ENCODE measurements at regions not wholly inside any gene's neighbourhood (a gene's known extent, or its start where the extent isn't known, plus 50 kb on each side); places are given as distances from the start of the nearest gene placed in this dataset.
"Not testable (repeated sequence)": the region's sequence is repeated elsewhere in the genome, so short reads cannot be mapped to it uniquely, and the experiment has no call there.

GRCh38 chr3:18557216-18557615 is 132.1 kb upstream of the SATB1 start:
- Histone ChIP-seq H4K20me1 (ENCODE audit: insufficient read depth, low read length) (no peaks in the 10 kb centered on the region), H3K4me1 (ENCODE audit: insufficient read depth, low read length, poor library complexity, severe bottlenecking) (no peaks in the 10 kb centered on the region), H3K79me2 (ENCODE audit: insufficient read depth, low read depth, low read length) (no peaks in the 10 kb centered on the region), H2AFZ (ENCODE audit: low read length) (no peak overlapping the region), H3K9me3 (ENCODE audit: low read length) (no peaks in the 10 kb centered on the region; the same call in 1 of the 2 replicates), H3K27ac (ENCODE audit: low read depth, low read length, poor library complexity, severe bottlenecking) (no peak overlapping the region), H3K36me3 (ENCODE audit: insufficient read depth, low read length) (no peaks in the 10 kb centered on the region), H3K4me3 (ENCODE audit: low read depth, low read length, poor library complexity, severe bottlenecking) (no peak overlapping the region), H3K4me2 (ENCODE audit: low read length) (no peak overlapping the region), H3K9me2 (ENCODE audit: insufficient read depth, low read length) (no peaks in the 10 kb centered on the region; the same call in none of the 2 replicates)
- TF ChIP-seq EZH2phosphoT487 (IDR thresholded peaks at IDR 0.05; ENCODE audit: borderline replicate concordance, low read depth, low read length): no peak
- TF ChIP-seq CTCF (conservative IDR thresholded peaks at IDR 0.05; ENCODE audit: low read length): no peak
- intact Hi-C loops (cut with micrococcal nuclease; ENCODE audit: unreplicated experiment): no loop called here
- BruUV-seq (replicated peaks): no TSS peak
- CTCF ChIA-PET (ENCODE audit: unreplicated experiment): no interaction called here
- POLR2A ChIA-PET: interaction anchor here (0.7 to 1.0 kb wide), 2 partner anchors 22 to 204 kb away, joined by 4 read pairs; no protein-coding TSS in a partner anchor
- DNase-seq (ENCODE audit: low spot score): no peak

GRCh38 chr3:18556503-18557135 is 131.5 kb upstream of the SATB1 start:
- ChIA-PET CTCF (ENCODE audit: unreplicated experiment) (no interaction called here), POLR2A (interaction anchor here (0.7 to 1.0 kb wide), 2 partner anchors 21 to 204 kb away, joined by 4 read pairs; no protein-coding TSS in a partner anchor)
- Histone ChIP-seq H3K4me1 (ENCODE audit: insufficient read depth, low read length, poor library complexity, severe bottlenecking) (no peaks in the 10 kb centered on the region), H3K9me3 (ENCODE audit: low read length) (no peaks in the 10 kb centered on the region; the same call in 1 of the 2 replicates), H3K27ac (ENCODE audit: low read depth, low read length, poor library complexity, severe bottlenecking) (no peak overlapping the region), H4K20me1 (ENCODE audit: insufficient read depth, low read length) (no peaks in the 10 kb centered on the region), H3K79me2 (ENCODE audit: insufficient read depth, low read depth, low read length) (no peaks in the 10 kb centered on the region), H3K9me2 (ENCODE audit: insufficient read depth, low read length) (no peaks in the 10 kb centered on the region; the same call in none of the 2 replicates), H3K4me2 (ENCODE audit: low read length) (no peak overlapping the region), H3K36me3 (ENCODE audit: insufficient read depth, low read length) (no peaks in the 10 kb centered on the region), H3K4me3 (ENCODE audit: low read depth, low read length, poor library complexity, severe bottlenecking) (no peak overlapping the region), H2AFZ (ENCODE audit: low read length) (peak overlapping the region; percentile 20; the same call in 1 of the 2 replicates)
- BruUV-seq (replicated peaks): no TSS peak
- TF ChIP-seq EZH2phosphoT487 (IDR thresholded peaks at IDR 0.05; ENCODE audit: borderline replicate concordance, low read depth, low read length): no peak
- no peak for TF ChIP-seq CTCF (conservative IDR thresholded peaks at IDR 0.05; ENCODE audit: low read length)
- no peak for DNase-seq (ENCODE audit: low spot score)
- intact Hi-C loops (cut with micrococcal nuclease; ENCODE audit: unreplicated experiment): no loop called here

GRCh38 chr3:18556001-18556408 is 130.9 kb upstream of the SATB1 start:
- no peaks in the 10 kb centered on the region; the same call in none of the 2 replicates for H3K9me2 ChIP-seq (ENCODE audit: insufficient read depth, low read length)
- H3K4me2 ChIP-seq (ENCODE audit: low read length): no peak overlapping the region
- intact Hi-C loops (cut with micrococcal nuclease; ENCODE audit: unreplicated experiment): no loop called here
- ChIA-PET CTCF (ENCODE audit: unreplicated experiment) (no interaction called here), POLR2A (interaction anchor here (0.7 to 1.0 kb wide), 2 partner anchors 10 to 26 kb away, joined by 3 read pairs; no protein-coding TSS in a partner anchor)
- H3K36me3 ChIP-seq (ENCODE audit: insufficient read depth, low read length): no peaks in the 10 kb centered on the region
- H3K9me3 ChIP-seq (ENCODE audit: low read length): no peaks in the 10 kb centered on the region; the same call in 1 of the 2 replicates
- no TSS peak for BruUV-seq (replicated peaks)
- H4K20me1 ChIP-seq (ENCODE audit: insufficient read depth, low read length): no peaks in the 10 kb centered on the region
- DNase-seq (ENCODE audit: low spot score): no peak
- TF ChIP-seq CTCF (conservative IDR thresholded peaks at IDR 0.05; ENCODE audit: low read length) (no peak), EZH2phosphoT487 (IDR thresholded peaks at IDR 0.05; ENCODE audit: borderline replicate concordance, low read depth, low read length) (no peak)
- H3K4me3 ChIP-seq (ENCODE audit: low read depth, low read length, poor library complexity, severe bottlenecking): no peak overlapping the region
- no peaks in the 10 kb centered on the region for H3K79me2 ChIP-seq (ENCODE audit: insufficient read depth, low read depth, low read length)
- H3K4me1 ChIP-seq (ENCODE audit: insufficient read depth, low read length, poor library complexity, severe bottlenecking): no peaks in the 10 kb centered on the region
- no peak overlapping the region for H3K27ac ChIP-seq (ENCODE audit: low read depth, low read length, poor library complexity, severe bottlenecking)
- H2AFZ ChIP-seq (ENCODE audit: low read length): peak overlapping the region; percentile 20; the same call in 1 of the 2 replicates

GRCh38 chr3:18552579-18553105 is 127.5 kb upstream of the SATB1 start:
- H3K4me3 ChIP-seq (ENCODE audit: low read depth, low read length, poor library complexity, severe bottlenecking); H3K27ac ChIP-seq (ENCODE audit: low read depth, low read length, poor library complexity, severe bottlenecking); H2AFZ ChIP-seq (ENCODE audit: low read length); H3K9me2 ChIP-seq (ENCODE audit: insufficient read depth, low read length); H3K79me2 ChIP-seq (ENCODE audit: insufficient read depth, low read depth, low read length); intact Hi-C loops (cut with micrococcal nuclease; ENCODE audit: unreplicated experiment); H3K4me1 ChIP-seq (ENCODE audit: insufficient read depth, low read length, poor library complexity, severe bottlenecking); DNase-seq (ENCODE audit: low spot score); H3K4me2 ChIP-seq (ENCODE audit: low read length); H4K20me1 ChIP-seq (ENCODE audit: insufficient read depth, low read length); CTCF ChIA-PET (ENCODE audit: unreplicated experiment); H3K36me3 ChIP-seq (ENCODE audit: insufficient read depth, low read length); BruUV-seq (replicated peaks); H3K9me3 ChIP-seq (ENCODE audit: low read length): not testable (repeated sequence)
- POLR2A ChIA-PET: interaction anchor here (0.7 kb wide), 1 partner anchor 27 kb away, joined by 3 read pairs; no protein-coding TSS in a partner anchor

Measured in OCI-LY7 (cell line).